G401 (cell line): ENCODE measurements at regions not wholly inside any gene's neighbourhood (a gene's known extent, or its start where the extent isn't known, plus 50 kb on each side); places are given as distances from the start of the nearest gene placed in this dataset.
"Not testable (repeated sequence)": the region's sequence is repeated elsewhere in the genome, so short reads cannot be mapped to it uniquely, and the experiment has no call there.

Experiments used
- DNase-seq: peaks from one replicate; pipeline ENCODE4 v3.0.0-alpha.2; 2015; ENCODE audit warnings: low spot score
- in situ Hi-C: cut with HindIII; loops from 2 replicates; pipeline ENCODE4 v1.10.0; 2016; ENCODE audit warnings: low sequenced_read_pairs, mixed read lengths

GRCh38 chr9:63296848-63297247 is 1988.2 kb downstream of the FOXD4L5 start:
- DNase-seq, in situ Hi-C loops: not testable (repeated sequence)

- DNase-seq, in situ Hi-C loops: not testable (repeated sequence)
These were observed 1988.6 kb downstream of the FOXD4L5 start for GRCh38 chr9:63296366-63296765.

- in situ Hi-C loops, result not testable (repeated sequence)
- peak; percentile 2 for DNase-seq
These were observed 1995.0 kb downstream of the FOXD4L5 start for GRCh38 chr9:63289971-63290370.
